Fibroblast of skin of left quadriceps (primary cell): ENCODE measurements at regions not wholly inside any gene's neighbourhood (a gene's known extent, or its start where the extent isn't known, plus 50 kb on each side); places are given as distances from the start of the nearest gene placed in this dataset.

Source experiments
- DNase-seq, 2 experiments: peaks; one replicate each; pipeline ENCODE4 v3.0.0-alpha.2; 2013; ENCODE audit warnings: low read depth in 2 of 2

DNA sequence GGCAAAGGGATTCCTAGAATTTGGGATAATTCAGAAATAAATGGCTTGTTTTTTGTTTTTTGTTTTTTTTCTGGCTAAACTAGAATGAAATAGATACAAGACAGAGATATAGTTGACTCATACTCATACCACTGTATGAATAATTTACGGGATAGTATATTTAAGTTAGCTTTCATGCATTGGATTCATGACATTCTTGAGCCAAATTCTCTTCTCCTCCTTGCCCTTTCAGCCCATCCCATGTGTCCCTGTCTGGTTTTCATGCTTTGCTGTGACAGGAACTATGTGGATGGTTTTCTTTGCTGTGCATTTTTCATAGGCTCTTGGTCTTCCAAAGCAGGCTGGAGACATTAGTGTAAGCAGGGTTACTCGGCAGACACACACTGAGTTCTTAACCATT, 66.6 kb upstream of the UMPS start:
- peak in 1 of 2 experiments; percentile 2 for DNase-seq

DNA sequence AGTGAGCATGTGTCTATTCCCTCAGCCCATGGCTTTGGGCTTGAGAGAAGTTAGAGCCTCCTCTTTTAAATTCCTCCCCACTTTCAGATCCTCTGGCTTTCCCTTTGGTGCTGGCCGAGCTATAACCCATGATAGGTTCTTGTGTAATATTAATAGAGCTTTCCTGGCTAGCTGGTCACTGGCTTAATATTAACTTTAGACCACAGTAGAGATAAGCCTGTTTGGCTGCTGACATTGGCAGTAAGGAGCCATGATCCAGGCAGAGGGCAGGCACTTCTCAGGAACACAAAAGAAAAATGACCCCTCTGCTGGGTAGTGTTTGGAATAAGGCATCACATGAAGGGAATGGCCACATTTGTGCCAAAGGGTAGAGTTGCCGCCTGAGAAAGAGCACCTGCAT, 65.4 kb upstream of the UMPS start:
- no peak for DNase-seq

DNA sequence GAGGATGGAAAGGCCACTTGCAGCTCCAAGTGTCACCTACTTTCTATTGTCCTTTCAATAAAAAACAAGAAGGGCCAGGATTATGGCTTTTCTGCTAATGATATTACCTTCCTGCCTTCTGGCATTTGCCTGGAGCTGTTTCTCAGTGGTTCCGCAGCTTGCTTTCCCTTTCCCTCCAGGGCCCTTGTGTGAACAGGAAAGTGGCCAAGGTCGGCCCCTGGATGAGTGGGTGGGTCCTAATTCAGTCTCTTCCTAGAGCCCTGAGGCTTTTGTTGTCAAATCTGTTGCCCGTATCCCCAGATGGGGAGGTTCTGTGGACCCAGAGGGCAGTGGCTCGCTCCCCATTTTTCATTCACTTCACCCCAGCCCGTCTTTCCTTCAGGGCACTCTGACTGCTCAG, 64.2 kb upstream of the UMPS start:
- DNase-seq, result no peak

DNA sequence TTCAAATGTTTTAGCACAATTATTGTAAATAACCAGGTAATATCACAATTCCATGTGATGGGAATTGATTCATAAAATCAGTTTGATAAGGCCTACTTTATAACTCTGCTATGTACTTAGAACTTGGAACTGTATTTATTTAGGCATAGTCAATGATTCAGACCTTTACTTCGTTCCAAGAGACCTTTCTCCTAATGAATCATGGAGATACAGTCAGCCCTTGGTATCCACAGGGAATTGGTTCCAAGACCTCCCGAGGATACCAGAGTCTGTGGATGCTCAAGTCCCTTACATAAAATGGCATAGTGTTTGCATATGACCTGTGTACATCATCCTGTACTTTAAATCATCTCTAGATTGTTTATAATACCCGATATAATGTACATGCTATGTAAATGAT, 60.8 kb upstream of the UMPS start:
- DNase-seq, result peak; percentile 26 to 30

DNA sequence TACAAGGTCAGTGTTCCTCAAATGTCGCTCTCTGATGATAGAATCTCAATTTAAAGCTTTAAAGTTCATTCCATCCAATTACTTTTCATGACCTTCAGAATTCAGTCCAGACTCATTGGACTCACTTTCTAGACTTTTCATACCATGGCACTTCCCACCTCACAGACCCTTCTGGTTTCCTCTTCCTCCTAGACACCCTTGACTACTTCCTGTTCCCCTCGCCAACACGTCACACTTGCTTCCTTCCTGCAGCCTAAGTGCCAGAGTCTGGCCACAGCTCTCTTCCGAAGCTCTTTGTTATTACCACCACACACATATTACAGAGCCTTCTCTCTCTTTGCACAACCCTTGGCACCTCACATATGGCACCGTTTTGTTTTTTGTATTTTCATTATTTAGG, 59.1 kb upstream of the UMPS start:
- no peak for DNase-seq

DNA sequence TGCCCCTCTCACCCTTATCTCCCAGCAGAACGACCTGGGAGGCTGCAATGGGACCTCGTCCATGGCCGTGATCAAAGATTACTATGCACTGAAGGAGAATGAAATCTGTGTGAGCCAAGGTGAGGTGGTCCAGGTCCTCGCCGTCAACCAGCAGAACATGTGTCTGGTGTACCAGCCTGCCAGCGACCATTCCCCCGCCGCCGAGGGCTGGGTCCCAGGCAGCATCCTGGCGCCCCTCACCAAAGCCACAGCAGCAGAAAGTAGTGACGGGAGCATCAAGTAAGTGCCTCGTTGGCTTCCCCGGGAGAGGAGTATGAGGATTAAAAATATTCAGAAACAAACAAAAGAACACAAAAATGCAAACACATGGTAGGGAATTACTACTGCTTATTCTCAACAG, 55.9 kb upstream of the UMPS start:
- DNase-seq, result no peak

DNA sequence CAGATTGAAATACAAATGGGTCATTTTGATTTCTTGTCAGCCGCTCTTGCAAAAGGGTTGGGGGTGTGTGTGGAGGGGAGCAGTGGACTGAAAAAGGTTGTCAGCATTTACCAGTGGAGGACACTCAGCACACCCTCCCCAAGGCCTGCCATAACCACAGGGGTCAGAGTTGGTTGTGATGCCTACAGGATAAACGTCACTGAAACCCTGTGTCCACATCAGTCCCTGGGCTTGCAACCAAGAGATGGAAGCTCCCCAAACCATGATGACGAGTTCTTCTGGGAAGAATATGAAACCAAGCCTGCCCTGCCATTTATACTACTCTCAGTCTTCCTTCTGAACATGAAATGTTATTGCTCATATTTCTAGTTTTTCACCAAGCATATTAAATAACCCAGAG, 54.0 kb upstream of the UMPS start:
- no peak for DNase-seq

DNA sequence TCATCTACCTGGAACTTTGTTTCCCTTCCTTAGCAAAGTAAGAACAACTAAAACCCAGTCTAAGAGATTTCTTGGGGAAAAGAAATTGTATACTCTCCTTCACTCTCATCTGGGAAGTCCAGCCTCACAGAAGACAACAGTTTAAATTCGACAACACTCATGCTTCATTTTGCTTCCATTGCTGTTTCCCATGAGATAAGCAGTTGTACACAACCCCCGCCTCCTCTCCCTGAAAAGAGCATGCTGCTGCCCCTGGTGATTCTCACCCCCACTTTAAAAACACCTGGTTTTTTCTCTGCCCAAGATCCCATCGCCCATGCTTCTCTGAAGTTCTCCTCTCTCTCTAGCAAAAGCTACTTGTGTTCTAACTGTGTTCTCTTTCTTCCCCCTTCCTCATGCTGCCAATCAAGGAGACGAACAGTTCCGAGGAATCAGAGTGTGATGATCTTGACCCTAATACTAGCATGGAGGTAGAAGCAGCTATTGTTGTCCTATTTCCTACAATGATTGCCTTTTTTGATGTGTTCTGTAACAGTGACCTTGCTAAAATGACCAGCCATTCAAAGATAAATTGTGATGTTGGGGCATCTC, 51.1 kb upstream of the UMPS start:
- DNase-seq, result no peak
